AG10803 (cell line): ENCODE measurements at regions not wholly inside any gene's neighbourhood (a gene's known extent, or its start where the extent isn't known, plus 50 kb on each side); places are given as distances from the start of the nearest gene placed in this dataset.

Experiments used
- DNase-seq: peaks from one replicate; pipeline ENCODE4 v3.0.0; 2010; ENCODE audit warnings: low read depth
- H3K4me3 ChIP-seq: 2 replicates; pipeline ENCODE4 v1.5.1; 2011; ENCODE audit warnings: mild to moderate bottlenecking, low read length, control low read depth
- CTCF ChIP-seq: conservative IDR thresholded peaks from 2 replicates; pipeline ENCODE4 v1.5.1; 2011; ENCODE audit warnings: mild to moderate bottlenecking, low read length, control low read depth, inconsistent platforms

DNA sequence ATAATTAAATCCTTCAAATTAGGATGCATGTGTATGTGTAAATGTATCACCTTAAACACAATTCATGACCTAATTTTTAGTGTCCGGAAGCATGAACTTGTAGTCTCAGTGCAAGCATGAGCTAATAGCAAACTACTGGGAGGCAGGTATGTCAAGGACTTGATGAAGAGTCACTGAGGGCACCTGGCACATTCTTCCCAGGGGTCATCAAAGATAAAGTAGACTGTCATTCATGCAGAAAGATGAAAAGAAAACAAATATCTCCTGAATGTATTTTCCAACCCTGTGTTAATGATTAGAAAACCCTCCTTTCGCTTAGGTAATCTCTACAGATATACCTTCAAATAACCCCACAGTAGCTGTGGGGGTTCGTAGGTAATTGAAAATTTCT, 234.9 kb downstream of the SOCS6 start:
- no peak overlapping the region for H3K4me3 ChIP-seq
- no peak for TF ChIP-seq CTCF
- DNase-seq, result no peak

DNA sequence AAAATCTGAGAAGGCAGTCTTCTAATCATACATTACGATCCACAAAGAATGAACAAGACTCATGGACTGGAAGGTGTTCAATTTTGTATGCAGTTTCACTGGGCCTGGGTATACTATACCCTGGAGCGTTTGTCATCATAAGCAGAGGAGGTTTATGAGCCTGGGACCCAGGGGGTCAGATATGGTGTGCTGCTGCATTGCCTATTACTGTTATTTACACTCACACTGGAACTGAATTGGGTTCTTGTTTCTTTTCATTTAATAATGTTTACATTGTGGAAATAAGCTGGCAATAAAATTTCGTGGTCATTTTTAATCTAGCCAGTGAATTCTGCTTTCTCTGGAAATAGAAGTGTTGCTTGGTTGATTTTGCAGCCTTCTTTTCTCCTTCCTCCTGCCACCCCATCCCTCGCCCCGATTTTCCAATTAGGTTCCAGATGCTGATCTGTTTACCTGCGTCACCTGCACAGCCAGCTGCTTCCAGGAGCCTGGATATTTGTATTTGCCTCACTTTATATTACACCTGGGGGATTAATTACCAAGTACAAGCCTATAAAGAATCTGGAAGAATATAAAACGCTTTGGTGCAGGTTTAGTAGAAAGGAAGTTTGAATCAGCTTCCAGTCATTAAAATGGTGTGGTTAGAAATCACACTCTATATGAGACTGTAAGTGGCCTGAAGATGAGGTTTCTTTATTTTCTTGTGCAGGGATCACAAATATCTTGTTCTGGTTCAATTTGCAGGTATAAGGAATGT, 234.4 kb downstream of the SOCS6 start:
- no peak for DNase-seq
- no peak for TF ChIP-seq CTCF
- no peak overlapping the region for H3K4me3 ChIP-seq

DNA sequence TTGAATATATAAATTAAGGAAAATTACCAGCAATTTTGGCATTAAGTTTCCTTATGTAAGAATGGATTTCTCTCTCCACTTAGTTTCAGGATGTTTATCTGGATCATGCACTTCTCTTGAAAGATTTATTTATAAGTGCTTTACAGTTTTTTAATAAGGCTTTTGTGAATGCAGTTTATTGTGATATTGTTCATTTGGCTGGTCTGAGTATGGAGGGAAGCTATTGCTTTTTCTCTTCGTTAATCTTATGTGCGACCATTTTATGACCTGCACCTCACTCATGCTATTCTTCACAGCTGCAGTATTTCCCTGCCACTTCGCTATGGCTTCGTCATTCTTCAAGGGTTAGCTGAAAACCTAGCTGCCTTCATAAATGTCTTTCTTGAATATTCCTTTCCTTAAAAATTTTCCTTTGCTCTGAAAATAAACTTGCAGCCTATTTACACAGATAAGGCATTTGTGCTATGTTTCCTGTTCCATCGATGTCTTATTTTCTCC, 233.4 kb downstream of the SOCS6 start:
- no peak overlapping the region for H3K4me3 ChIP-seq
- DNase-seq, result no peak
- no peak for TF ChIP-seq CTCF

- no peak for DNase-seq
- no peak for TF ChIP-seq CTCF
- no peak overlapping the region for H3K4me3 ChIP-seq
Measured at GRCh38 chr18:70520867-70521266, 232.0 kb downstream of the SOCS6 start.

DNA sequence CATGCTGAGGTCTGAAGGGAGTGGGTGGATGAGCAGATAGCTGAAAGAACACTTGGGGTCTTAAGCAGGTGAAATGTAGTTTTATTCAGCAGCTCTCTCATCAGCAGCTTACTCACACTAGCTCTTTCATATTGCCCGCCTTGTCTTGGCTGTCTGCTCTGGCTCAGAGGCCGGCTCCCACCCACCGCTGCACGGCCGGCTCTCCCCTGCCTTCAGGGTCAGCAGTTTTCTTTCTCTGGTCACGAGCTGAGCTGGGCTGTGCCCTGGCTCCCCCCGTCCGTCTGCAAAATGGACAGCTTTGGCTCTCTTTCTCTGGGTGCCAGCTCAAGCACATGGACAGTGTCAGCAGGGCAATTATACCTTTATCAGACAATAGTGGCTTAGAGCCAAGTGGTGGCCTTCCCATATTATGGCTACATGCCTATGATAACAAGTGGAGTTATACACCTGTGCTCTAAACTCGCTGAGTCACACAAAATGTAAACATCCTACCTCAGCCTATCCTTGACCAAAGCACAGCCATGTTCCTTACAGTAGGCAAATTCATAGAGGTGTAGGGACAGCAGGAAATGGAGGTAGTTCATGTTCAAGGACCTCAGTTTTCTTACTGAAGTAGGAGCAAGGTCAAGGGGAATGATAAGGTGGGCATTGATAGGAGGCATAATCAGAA, 224.8 kb downstream of the SOCS6 start:
- no peak for TF ChIP-seq CTCF
- H3K4me3 ChIP-seq, result no peak overlapping the region
- DNase-seq, result no peak

DNA sequence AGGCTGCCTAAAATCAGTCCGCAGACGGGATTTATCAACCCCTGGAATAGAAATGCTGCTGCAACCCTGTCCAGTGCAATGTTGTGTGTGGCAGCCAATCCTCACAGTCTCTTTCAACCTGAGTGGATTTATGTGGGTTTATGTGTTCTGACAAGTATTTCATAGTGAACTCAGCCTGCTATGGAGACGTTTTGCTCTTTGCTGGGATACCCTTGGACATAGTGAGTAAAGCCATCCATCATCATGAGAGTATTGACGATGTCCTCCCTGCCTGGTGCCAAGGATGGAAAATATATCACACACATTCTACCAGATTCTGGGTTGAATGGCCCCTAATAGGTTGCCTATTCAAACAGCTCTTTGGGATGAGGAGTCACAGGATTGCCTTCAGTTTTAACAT, 219.1 kb downstream of the SOCS6 start:
- no peak for TF ChIP-seq CTCF
- no peak for DNase-seq
- H3K4me3 ChIP-seq, result no peak overlapping the region

- no peak overlapping the region for H3K4me3 ChIP-seq
- no peak for DNase-seq
- no peak for TF ChIP-seq CTCF
Measured at GRCh38 chr18:70506511-70506910, 217.7 kb downstream of the SOCS6 start.
